ENCODE measurements at regions not wholly inside any gene's neighbourhood (a gene's known extent, or its start where the extent isn't known, plus 50 kb on each side); places are given as distances from the start of the nearest gene placed in this dataset.

GRCh38 chr12:65660096-65660495 is 164.2 kb upstream of the HMGA2 start:
- Histone ChIP-seq H3K27me3 (no peaks in the 10 kb centered on the region), H3K36me3 (no peaks in the 10 kb centered on the region), H3K4me1 (no peaks in the 10 kb centered on the region), H3K9me3 (no peaks in the 10 kb centered on the region), H3K27ac (no peak overlapping the region), H3K4me3 (no peak overlapping the region)
- no peak for DNase-seq (ENCODE audit: low spot score in 2 of 2)
- TF ChIP-seq CTCF (IDR thresholded peaks at IDR 0.05) (no peak), POLR2A (IDR thresholded peaks at IDR 0.05) (no peak), POLR2AphosphoS5 (IDR thresholded peaks at IDR 0.05) (no peak)
- intact Hi-C loops (cut with DNase I; ENCODE audit: low total_unique reads): no loop called here

GRCh38 chr12:65660836-65661235 is 163.4 kb upstream of the HMGA2 start:
- Histone ChIP-seq H3K4me3 (no peak overlapping the region), H3K9me3 (no peaks in the 10 kb centered on the region), H3K27ac (no peak overlapping the region), H3K36me3 (no peaks in the 10 kb centered on the region), H3K27me3 (no peaks in the 10 kb centered on the region), H3K4me1 (no peaks in the 10 kb centered on the region)
- DNase-seq (ENCODE audit: low spot score in 2 of 2): no peak
- TF ChIP-seq POLR2A (IDR thresholded peaks at IDR 0.05) (no peak), CTCF (IDR thresholded peaks at IDR 0.05) (no peak), POLR2AphosphoS5 (IDR thresholded peaks at IDR 0.05) (no peak)
- intact Hi-C loops (cut with DNase I; ENCODE audit: low total_unique reads): no loop called here

- Histone ChIP-seq H3K27me3 (no peaks in the 10 kb centered on the region), H3K4me1 (no peaks in the 10 kb centered on the region), H3K9me3 (no peaks in the 10 kb centered on the region), H3K27ac (no peak overlapping the region), H3K36me3 (no peaks in the 10 kb centered on the region), H3K4me3 (no peak overlapping the region)
- DNase-seq (ENCODE audit: low spot score in 2 of 2): no peak
- TF ChIP-seq CTCF (IDR thresholded peaks at IDR 0.05): no peak
- no peak for TF ChIP-seq POLR2AphosphoS5 (IDR thresholded peaks at IDR 0.05)
- TF ChIP-seq POLR2A (IDR thresholded peaks at IDR 0.05): no peak
- intact Hi-C loops (cut with DNase I; ENCODE audit: low total_unique reads): no loop called here
Measured at GRCh38 chr12:65662590-65662989, 161.7 kb upstream of the HMGA2 start.

GRCh38 chr12:65663097-65663496 is 161.2 kb upstream of the HMGA2 start:
- H3K27ac ChIP-seq: no peak overlapping the region
- no peak overlapping the region for H3K4me3 ChIP-seq
- H3K9me3 ChIP-seq: no peaks in the 10 kb centered on the region
- H3K36me3 ChIP-seq: no peaks in the 10 kb centered on the region
- no peaks in the 10 kb centered on the region for H3K27me3 ChIP-seq
- no peaks in the 10 kb centered on the region for H3K4me1 ChIP-seq
- DNase-seq (ENCODE audit: low spot score in 2 of 2): no peak
- TF ChIP-seq CTCF (IDR thresholded peaks at IDR 0.05): no peak
- no peak for TF ChIP-seq POLR2A (IDR thresholded peaks at IDR 0.05)
- no peak for TF ChIP-seq POLR2AphosphoS5 (IDR thresholded peaks at IDR 0.05)
- intact Hi-C loops (cut with DNase I; ENCODE audit: low total_unique reads): no loop called here

- no peaks in the 10 kb centered on the region for H3K9me3 ChIP-seq
- H3K4me3 ChIP-seq: no peak overlapping the region
- H3K4me1 ChIP-seq: no peaks in the 10 kb centered on the region
- no peaks in the 10 kb centered on the region for H3K27me3 ChIP-seq
- H3K27ac ChIP-seq: no peak overlapping the region
- H3K36me3 ChIP-seq: no peaks in the 10 kb centered on the region
- DNase-seq (ENCODE audit: low spot score in 2 of 2): no peak
- intact Hi-C loops (cut with DNase I; ENCODE audit: low total_unique reads): no loop called here
- TF ChIP-seq POLR2AphosphoS5 (IDR thresholded peaks at IDR 0.05) (no peak), POLR2A (IDR thresholded peaks at IDR 0.05) (no peak), CTCF (IDR thresholded peaks at IDR 0.05) (no peak)
Measured at GRCh38 chr12:65663648-65664047, 160.6 kb upstream of the HMGA2 start.
